Subcutaneous abdominal adipose tissue (tissue), 5 donors: ENCODE measurements at regions not wholly inside any gene's neighbourhood (a gene's known extent, or its start where the extent isn't known, plus 50 kb on each side); places are given as distances from the start of the nearest gene placed in this dataset.
"Not testable (repeated sequence)": the region's sequence is repeated elsewhere in the genome, so short reads cannot be mapped to it uniquely, and the experiment has no call there.

ENCODE experiments used
- H3K27ac ChIP-seq: one replicate; pipeline ENCODE4 v1.7.0; 2013; ENCODE audit warnings: low read depth, mild to moderate bottlenecking, inconsistent platforms, low read length, moderate library complexity
- H3K27me3 ChIP-seq, 5 donors: one replicate each; pipeline ENCODE4 v1.7.0; 2013; ENCODE audit warnings: low read length in 5 of 5, inconsistent platforms in 1 of 5; ENCODE audit not compliant: control insufficient read depth in 5 of 5, insufficient read depth in 4 of 5
- H3K36me3 ChIP-seq, 5 donors: one replicate each; pipeline ENCODE4 v1.7.0; 2013; ENCODE audit warnings: low read length in 5 of 5; ENCODE audit not compliant: control insufficient read depth in 5 of 5, insufficient read depth in 5 of 5
- H3K4me1 ChIP-seq, 5 donors: one replicate each; pipeline ENCODE4 v1.7.0; 2013; ENCODE audit warnings: low read length in 5 of 5, mild to moderate bottlenecking in 3 of 5, moderate library complexity in 1 of 5; ENCODE audit not compliant: control insufficient read depth in 5 of 5, insufficient read depth in 5 of 5
- H3K4me3 ChIP-seq, 5 donors: one replicate each; pipeline ENCODE4 v1.7.0; 2013; ENCODE audit warnings: low read length in 5 of 5, low read depth in 1 of 5
- H3K9ac ChIP-seq, 5 donors: one replicate each; pipeline ENCODE4 v1.7.0; 2013; ENCODE audit warnings: low read length in 5 of 5, mild to moderate bottlenecking in 4 of 5, moderate library complexity in 3 of 5
- H3K9me3 ChIP-seq, 5 donors: one replicate each; pipeline ENCODE4 v1.7.0; 2013; ENCODE audit warnings: low read length in 5 of 5; ENCODE audit not compliant: control insufficient read depth in 5 of 5
- donor health status: healthy.
- donor health status: healthy.
- donor health status: healthy.
- donor health status: healthy.
- donor health status: healthy.

DNA sequence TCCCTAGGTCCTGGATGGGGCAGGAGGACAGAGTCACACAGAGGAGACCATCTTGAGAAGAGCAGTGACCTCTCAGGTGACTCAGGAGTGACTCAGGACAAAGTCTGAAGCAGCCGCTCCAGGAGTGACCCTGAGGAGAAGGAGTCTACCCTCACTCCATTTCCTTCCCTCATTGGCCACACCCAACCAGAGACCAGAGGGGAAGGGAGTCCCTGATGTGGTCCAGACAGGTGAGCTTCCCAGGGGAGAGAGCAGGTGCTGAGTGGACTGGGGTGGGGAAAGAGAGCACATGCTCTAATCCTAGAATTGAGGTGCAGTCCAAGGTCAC is 75.5 kb upstream of the MEDAG start:
- H3K36me3 ChIP-seq = no peaks in the 10 kb centered on the region
- no peak overlapping the region for H3K9ac ChIP-seq
- no peak overlapping the region for H3K4me3 ChIP-seq
- no peaks in the 10 kb centered on the region for H3K4me1 ChIP-seq
- H3K27ac ChIP-seq = no peak overlapping the region
- H3K9me3 ChIP-seq = no peaks in the 10 kb centered on the region
- H3K27me3 ChIP-seq = peaks cover 0 to 4% (median 0%) of the 10 kb centered on the region in 5 donors

DNA sequence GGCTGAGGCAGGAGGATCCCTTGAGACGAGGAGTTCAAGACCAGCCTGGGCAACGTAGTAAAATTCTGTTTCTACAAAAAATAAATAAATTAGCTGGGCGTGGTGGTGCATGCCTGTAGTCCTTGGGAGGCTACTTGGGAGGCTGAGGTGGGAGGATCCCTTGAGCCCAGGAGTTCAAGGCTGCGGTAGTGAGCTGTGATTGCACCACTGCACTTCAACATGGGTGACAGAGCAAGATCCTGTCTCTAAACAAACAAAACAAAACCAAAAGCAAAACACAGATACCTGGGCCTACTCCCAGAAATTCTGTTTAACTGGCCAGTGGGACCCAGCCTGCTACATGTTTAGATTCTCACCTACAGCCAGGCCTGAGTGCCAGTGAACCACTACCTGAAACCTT is 74.6 kb upstream of the MEDAG start:
- H3K4me1 ChIP-seq = no peaks in the 10 kb centered on the region

DNA sequence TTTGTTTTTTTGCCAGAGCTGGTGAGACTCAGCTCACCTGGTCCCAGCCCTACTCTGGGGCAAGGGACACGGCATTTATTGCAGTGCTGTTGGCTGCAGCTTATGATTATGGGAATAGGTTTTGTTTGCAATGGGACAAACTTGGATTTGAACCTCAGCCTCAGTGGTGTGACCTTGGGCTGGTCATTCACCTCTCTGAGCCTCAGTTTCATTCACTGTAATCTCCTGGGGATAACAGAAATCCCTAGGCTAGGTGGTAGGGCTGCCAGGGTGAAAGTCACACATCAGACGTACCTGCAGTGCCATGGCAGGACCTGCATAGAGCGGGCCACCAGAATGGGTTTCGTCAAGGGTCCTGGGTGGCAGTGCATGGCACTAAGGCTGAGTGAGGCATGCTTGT is 73.7 kb upstream of the MEDAG start:
- H3K36me3 ChIP-seq = no peaks in the 10 kb centered on the region
- H3K9ac ChIP-seq = no peak overlapping the region
- H3K4me3 ChIP-seq = no peak overlapping the region
- no peaks in the 10 kb centered on the region for H3K4me1 ChIP-seq
- H3K27me3 ChIP-seq = peaks cover 3 to 11% (median 9%) of the 10 kb centered on the region in 5 donors
- H3K27ac ChIP-seq = no peak overlapping the region
- H3K9me3 ChIP-seq = no peaks in the 10 kb centered on the region

More for the DNA sequence above, 74.6 kb upstream of the MEDAG start:
- Histone ChIP-seq H3K9ac (no peak overlapping the region), H3K36me3 (no peaks in the 10 kb centered on the region), H3K4me3 (no peak overlapping the region), H3K27me3 (peaks cover 3 to 6% (median 5%) of the 10 kb centered on the region in 5 donors), H3K27ac (no peak overlapping the region), H3K9me3 (no peaks in the 10 kb centered on the region)

DNA sequence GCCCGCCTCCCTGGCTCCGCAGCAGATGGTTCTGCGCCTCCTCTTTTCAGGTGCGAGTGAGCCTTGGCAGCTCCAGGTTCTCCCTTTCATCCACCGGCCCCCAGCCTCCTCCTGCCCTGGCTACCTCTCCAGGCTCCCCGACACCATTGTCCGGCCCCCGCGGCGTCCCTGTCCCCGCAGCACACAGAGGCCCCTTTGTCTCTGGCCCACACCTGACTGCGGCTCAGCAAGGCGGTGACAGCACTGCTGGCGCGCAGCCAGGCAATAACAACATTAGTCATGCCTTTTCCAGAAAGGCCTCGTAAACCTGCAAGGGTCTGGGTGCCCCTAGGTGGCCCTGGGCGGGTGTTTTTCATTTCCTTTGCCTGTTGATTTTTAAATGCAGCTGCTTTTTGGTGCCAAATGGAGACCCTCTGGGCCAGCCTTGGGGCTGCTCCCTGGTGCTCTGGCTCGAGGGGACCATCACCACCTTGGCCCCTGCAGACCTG is 73.2 kb upstream of the MEDAG start:
- Histone ChIP-seq H3K9ac (no peak overlapping the region), H3K4me1 (no peaks in the 10 kb centered on the region), H3K27me3 (peaks cover 3 to 14% (median 10%) of the 10 kb centered on the region in 5 donors), H3K36me3 (no peaks in the 10 kb centered on the region), H3K4me3 (no peak overlapping the region), H3K27ac (no peak overlapping the region), H3K9me3 (no peaks in the 10 kb centered on the region)

DNA sequence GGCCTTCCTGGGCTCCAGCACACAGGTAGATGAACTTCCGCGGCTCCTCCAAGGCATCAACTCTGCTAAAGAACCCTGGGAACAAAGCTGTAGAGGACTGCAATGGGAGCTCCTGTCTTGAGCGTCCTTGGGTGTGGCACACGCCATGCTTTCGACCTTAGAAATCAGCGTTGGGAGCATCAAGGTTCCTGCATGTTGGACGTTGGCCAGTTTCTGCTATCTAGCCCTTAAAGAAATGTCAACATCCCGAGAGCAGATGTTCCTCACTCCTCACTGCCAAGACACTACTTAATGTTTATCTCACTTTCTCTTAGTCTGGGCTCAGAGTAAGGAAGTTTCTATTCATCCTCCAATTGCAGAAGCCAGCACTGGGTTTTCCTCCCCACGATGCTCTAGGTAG is 70.6 kb upstream of the MEDAG start:
- H3K36me3 ChIP-seq = no peaks in the 10 kb centered on the region

DNA sequence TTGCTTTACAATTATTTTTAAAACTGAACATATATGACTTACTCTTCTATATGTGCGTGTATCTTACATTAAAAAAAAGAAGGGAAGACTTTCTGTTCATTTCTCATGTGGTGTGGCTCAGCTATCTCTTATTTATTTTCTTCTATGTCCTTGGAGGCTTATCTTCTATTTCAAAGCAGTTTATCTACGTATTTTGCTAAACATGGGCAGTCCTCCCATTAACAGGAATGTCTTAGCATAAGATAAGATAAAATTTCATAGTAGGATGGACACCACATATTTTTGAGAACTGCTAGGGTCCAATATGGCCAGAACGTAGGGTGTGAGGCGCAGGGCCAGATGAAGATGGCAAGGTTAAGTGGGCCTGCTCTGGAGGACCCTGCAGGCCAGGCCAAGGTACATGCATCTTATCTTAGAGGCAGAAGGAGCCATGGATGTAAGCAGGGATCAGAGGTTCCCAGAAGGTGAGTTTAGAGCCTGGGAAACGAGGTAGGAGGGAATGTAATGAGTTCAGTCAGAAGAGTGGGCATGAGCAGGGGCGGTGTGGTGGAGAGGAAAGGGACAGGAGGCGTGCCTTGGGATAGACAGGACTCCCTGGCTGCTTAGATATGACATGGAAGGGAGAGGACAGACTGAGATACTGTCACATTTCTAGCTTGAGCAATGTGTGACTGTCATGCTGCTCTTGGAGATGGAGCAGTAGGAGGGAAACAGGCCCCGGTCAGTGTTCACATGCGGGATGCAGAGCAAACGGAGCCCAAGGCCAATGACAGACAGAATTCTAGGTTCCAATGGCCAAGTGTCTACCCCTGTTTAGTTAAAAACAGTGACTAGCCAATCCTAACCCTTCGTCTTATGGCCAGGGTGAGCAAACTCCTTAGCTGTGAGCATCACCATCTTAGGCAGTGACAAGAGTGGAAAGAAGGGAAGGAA is 68.6 kb upstream of the MEDAG start:
- Histone ChIP-seq H3K4me3 (no peak overlapping the region), H3K9ac (no peak overlapping the region), H3K27ac (no peak overlapping the region), H3K9me3 (no peaks in the 10 kb centered on the region), H3K36me3 (no peaks in the 10 kb centered on the region), H3K4me1 (no peaks in the 10 kb centered on the region), H3K27me3 (peaks cover 3 to 12% (median 10%) of the 10 kb centered on the region in 5 donors)

More for the DNA sequence above, 70.6 kb upstream of the MEDAG start:
- H3K4me1 ChIP-seq = no peaks in the 10 kb centered on the region
- H3K9ac ChIP-seq = no peak overlapping the region
- H3K27ac ChIP-seq = no peak overlapping the region
- H3K27me3 ChIP-seq = peaks cover 3 to 12% (median 10%) of the 10 kb centered on the region in 5 donors
- H3K4me3 ChIP-seq = no peak overlapping the region
- no peaks in the 10 kb centered on the region for H3K9me3 ChIP-seq

DNA sequence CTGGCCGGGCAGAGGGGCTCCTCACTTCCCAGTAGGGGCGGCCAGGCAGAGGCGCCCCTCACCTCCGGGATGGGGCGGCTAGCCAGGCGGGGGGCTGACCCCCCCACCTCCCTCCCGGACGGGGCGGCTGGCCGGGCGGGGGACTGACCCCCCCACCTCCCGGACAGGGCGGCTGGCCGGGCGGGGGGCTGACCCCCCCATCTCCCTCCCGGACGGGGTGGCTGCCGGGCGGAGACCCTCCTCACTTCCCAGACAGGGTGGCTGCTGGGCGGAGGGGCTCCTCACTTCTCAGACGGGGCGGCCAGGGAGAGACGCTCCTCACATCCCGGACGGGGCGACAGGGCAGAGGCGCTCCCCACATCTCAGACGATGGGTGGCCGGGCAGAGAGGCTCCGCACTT is 66.4 kb upstream of the MEDAG start:
- H3K9ac ChIP-seq, H3K4me1 ChIP-seq, H3K36me3 ChIP-seq, H3K9me3 ChIP-seq, H3K27ac ChIP-seq, H3K4me3 ChIP-seq: not testable (repeated sequence)
- H3K27me3 ChIP-seq = peaks cover 3 to 12% (median 10%) of the 10 kb centered on the region in 5 donors

DNA sequence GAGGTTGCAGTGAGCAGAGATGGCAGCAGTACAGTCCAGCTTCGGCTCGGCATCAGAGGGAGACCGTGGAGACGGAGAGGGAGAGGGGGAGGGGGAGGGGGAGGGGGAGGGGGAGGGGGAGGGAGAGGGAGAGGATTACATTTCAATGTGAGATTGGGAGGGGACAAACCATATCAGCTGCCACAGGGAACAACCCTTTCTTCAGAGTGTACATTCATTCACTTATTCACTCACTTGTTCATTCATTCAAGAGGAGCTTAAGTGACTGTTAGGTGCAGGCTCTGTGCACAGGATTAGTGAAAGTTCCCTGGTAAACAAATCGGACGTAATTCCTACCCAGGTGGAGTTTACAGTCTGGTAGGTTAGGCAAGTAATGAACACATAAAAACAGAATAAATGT is 65.6 kb upstream of the MEDAG start:
- Histone ChIP-seq H3K9me3 (no peaks in the 10 kb centered on the region), H3K36me3 (no peaks in the 10 kb centered on the region), H3K4me3 (no peak overlapping the region), H3K9ac (no peak overlapping the region), H3K27me3 (peaks cover 3 to 12% (median 10%) of the 10 kb centered on the region in 5 donors), H3K27ac (no peak overlapping the region), H3K4me1 (no peaks in the 10 kb centered on the region)

DNA sequence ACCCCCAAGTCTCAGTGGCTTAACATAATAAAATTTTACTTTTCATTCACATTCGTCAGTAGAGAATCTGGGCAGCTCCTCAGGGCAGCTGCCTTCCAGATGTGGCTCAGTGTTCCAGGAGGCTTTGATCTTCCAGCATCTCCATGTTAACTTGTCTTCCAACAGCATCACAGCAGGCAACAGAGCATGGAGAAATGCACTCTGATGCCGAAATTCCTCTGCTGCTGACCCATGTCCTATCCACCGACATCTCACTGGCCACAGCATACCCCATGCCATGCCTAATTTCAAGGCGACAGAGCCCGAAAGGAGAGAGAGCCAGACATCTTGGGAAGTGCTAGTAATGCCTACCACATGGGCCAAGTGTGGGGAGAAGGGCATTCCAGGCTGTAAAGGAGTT is 64.9 kb upstream of the MEDAG start:
- Histone ChIP-seq H3K27me3 (peaks cover 3 to 12% (median 9%) of the 10 kb centered on the region in 5 donors), H3K4me1 (peaks cover 0 to 3% (median 0%) of the 10 kb centered on the region in 5 donors), H3K27ac (no peak overlapping the region), H3K36me3 (no peaks in the 10 kb centered on the region), H3K9ac (no peak overlapping the region), H3K9me3 (no peaks in the 10 kb centered on the region), H3K4me3 (no peak overlapping the region)

DNA sequence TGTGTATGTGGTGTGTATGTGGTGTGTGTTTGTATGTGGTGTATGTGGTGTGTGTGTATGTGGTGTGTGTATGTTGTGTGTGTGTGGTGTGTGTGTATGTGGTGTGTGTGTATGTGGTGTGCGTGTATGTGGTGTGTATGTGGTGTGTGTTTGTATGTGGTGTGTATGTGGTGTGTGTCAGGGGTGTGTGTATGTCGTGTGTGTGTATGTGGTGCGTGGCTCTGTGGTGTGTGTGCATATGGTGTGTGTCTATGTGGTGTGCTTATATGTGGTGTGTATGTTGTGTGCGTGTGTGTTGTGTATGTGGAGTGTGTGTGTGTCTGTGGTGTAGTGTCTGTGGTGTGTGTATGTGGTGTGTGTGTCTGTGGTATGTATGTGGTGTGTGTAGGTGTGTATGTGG is 62.5 kb upstream of the MEDAG start:
- Histone ChIP-seq H3K36me3 (no peaks in the 10 kb centered on the region), H3K27ac (no peak overlapping the region), H3K9me3 (peaks cover 0 to 4% (median 0%) of the 10 kb centered on the region in 5 donors), H3K4me1 (peaks cover 3 to 9% (median 5%) of the 10 kb centered on the region in 5 donors), H3K9ac (no peak overlapping the region), H3K4me3 (no peak overlapping the region), H3K27me3 (no peaks in the 10 kb centered on the region)
